CD4-positive, alpha-beta T cell (primary cell): ENCODE measurements at regions not wholly inside any gene's neighbourhood (a gene's known extent, or its start where the extent isn't known, plus 50 kb on each side); places are given as distances from the start of the nearest gene placed in this dataset.

ENCODE experiments used
- ATAC-seq: fragments of 200-7000 bp; cut with Tn5 transposase; one replicate; pipeline ENCODE4 v1.10.0; 2022; ENCODE audit warnings: mild to moderate bottlenecking; ENCODE audit not compliant: poor library complexity
- CTCF ChIA-PET: fragments of 350-600 bp; sonication (Branson Sonifier 250); formaldehyde crosslinking; loops from one replicate; lab custom pipeline; 2021; ENCODE audit warnings: antibody characterized with exemption, inconsistent platforms; lab: Charles Lee
- POLR2A ChIA-PET: fragments of 350-600 bp; sonication (Branson Sonifier 250); formaldehyde crosslinking; loops from one replicate; lab custom pipeline; 2021; ENCODE audit warnings: antibody characterized with exemption, inconsistent platforms; lab: Charles Lee
- DNase-seq, 14 experiments: peaks; one replicate each; pipeline ENCODE4 v3.0.0-alpha.2; 2013 to 2020; ENCODE audit warnings: mixed read lengths in 2 of 14
- H3K27ac ChIP-seq, 2 donors: one replicate each; pipeline versions ENCODE4 v1.5.1 to v1.7.0; 2013; ENCODE audit warnings: low read length in 2 of 2, low read depth in 1 of 2, mild to moderate bottlenecking in 1 of 2
- H3K27me3 ChIP-seq, 2 experiments: 1 replicate in 1 of 2; 2 replicates in 1 of 2; pipeline versions ENCODE4 v1.6.1 to v1.7.0; 2013; ENCODE audit warnings: low read length in 2 of 2, control low read depth in 1 of 2, mild to moderate bottlenecking in 1 of 2, moderate library complexity in 1 of 2; ENCODE audit not compliant: insufficient read depth in 2 of 2, control insufficient read depth in 1 of 2
- H3K36me3 ChIP-seq: one replicate; pipeline ENCODE4 v1.6.1; 2013; ENCODE audit warnings: low read length, control low read depth; ENCODE audit not compliant: insufficient read depth
- H3K4me1 ChIP-seq: one replicate; pipeline ENCODE4 v1.6.1; 2013; ENCODE audit warnings: low read length, control low read depth; ENCODE audit not compliant: insufficient read depth
- H3K4me3 ChIP-seq: one replicate; pipeline ENCODE4 v1.5.1; 2013; ENCODE audit warnings: mild to moderate bottlenecking, low read length, moderate library complexity
- H3K9me3 ChIP-seq, 2 experiments: 1 replicate in 1 of 2; 2 replicates in 1 of 2; pipeline versions ENCODE4 v1.6.1 to v1.7.0; 2013; ENCODE audit warnings: low read length in 2 of 2, mild to moderate bottlenecking in 2 of 2, control low read depth in 1 of 2, moderate library complexity in 1 of 2; ENCODE audit not compliant: control insufficient read depth in 1 of 2, insufficient read depth in 1 of 2
- H3K27ac Mint-ChIP-seq: one replicate; pipeline ENCODE4 v1.8.0; 2020; ENCODE audit warnings: mixed read lengths
- H3K27me3 Mint-ChIP-seq: one replicate; pipeline ENCODE4 v1.8.0; 2021; ENCODE audit warnings: mixed read lengths
- H3K36me3 Mint-ChIP-seq: one replicate; pipeline ENCODE4 v1.8.0; 2021; ENCODE audit warnings: low read depth, mixed read lengths
- H3K4me1 Mint-ChIP-seq: one replicate; pipeline ENCODE4 v1.8.0; 2021; ENCODE audit warnings: low read depth, mixed read lengths
- H3K4me3 Mint-ChIP-seq: one replicate; pipeline ENCODE4 v1.8.0; 2020; ENCODE audit warnings: mild to moderate bottlenecking, mixed read lengths
- H3K9me3 Mint-ChIP-seq: one replicate; pipeline ENCODE4 v1.8.0; 2020; ENCODE audit warnings: mixed read lengths
- intact Hi-C, 2 experiments: fragments of 100-400 bp; cut with DNase I in 1 of 2; cut with micrococcal nuclease in 1 of 2; formaldehyde crosslinking; loops; one replicate each; pipeline versions ENCODE4 v1.15.1 to v1.9.0; 2023 to 2025; cut with DNase I, micrococcal nuclease
- TF ChIP-seq, protein P1 (sequence below): fragments of 200-600 bp; IDR thresholded peaks from one replicate; pipeline ENCODE4 v1.8.0; 2022; ENCODE audit warnings: antibody characterized with exemption, mild to moderate bottlenecking

GRCh38 chr6:120083186-120083585 is 733.6 kb upstream of the MAN1A1 start:
- DNase-seq, result no peak
- Mint-ChIP-seq H3K27me3 (peaks cover 5% of the 10 kb centered on the region), H3K4me1 (no peaks in the 10 kb centered on the region), H3K9me3 (peaks cover 2% of the 10 kb centered on the region), H3K36me3 (no peaks in the 10 kb centered on the region), H3K4me3 (no peak overlapping the region), H3K27ac (no peak overlapping the region)
- intact Hi-C loops, result no loop called here
- ATAC-seq, result no peak
- Histone ChIP-seq H3K36me3 (no peaks in the 10 kb centered on the region), H3K27ac (no peak overlapping the region), H3K27me3 (no peaks in the 10 kb centered on the region), H3K9me3 (no peaks in the 10 kb centered on the region), H3K4me1 (no peaks in the 10 kb centered on the region), H3K4me3 (no peak overlapping the region)
- CTCF ChIA-PET, result no interaction called here
- POLR2A ChIA-PET, result no interaction called here
- TF ChIP-seq, protein P1, sequence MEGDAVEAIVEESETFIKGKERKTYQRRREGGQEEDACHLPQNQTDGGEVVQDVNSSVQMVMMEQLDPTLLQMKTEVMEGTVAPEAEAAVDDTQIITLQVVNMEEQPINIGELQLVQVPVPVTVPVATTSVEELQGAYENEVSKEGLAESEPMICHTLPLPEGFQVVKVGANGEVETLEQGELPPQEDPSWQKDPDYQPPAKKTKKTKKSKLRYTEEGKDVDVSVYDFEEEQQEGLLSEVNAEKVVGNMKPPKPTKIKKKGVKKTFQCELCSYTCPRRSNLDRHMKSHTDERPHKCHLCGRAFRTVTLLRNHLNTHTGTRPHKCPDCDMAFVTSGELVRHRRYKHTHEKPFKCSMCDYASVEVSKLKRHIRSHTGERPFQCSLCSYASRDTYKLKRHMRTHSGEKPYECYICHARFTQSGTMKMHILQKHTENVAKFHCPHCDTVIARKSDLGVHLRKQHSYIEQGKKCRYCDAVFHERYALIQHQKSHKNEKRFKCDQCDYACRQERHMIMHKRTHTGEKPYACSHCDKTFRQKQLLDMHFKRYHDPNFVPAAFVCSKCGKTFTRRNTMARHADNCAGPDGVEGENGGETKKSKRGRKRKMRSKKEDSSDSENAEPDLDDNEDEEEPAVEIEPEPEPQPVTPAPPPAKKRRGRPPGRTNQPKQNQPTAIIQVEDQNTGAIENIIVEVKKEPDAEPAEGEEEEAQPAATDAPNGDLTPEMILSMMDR, result no peak

DNA sequence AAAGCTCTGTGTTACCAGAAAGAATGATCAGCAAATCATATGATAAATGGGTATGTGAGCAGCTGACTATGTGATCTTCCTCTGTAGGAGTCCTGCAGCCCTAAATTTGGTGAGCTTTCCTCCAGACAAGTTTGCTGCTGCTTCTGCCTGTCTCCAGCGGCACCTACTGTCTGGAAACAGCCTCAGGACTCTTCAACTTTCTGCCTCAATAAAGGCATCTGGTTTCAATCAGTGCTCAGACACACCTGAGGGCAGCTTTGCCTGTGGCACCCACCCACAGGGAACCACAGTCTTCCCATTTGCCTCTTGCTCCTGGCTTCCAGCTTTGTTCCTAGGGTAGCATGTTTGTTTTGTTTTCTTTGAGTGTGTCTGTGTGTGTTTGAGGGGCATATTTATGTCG is 727.9 kb upstream of the MAN1A1 start:
- DNase-seq, result no peak
- Mint-ChIP-seq H3K4me3 (no peak overlapping the region), H3K27me3 (no peaks in the 10 kb centered on the region), H3K9me3 (no peaks in the 10 kb centered on the region), H3K4me1 (no peaks in the 10 kb centered on the region), H3K36me3 (no peaks in the 10 kb centered on the region), H3K27ac (no peak overlapping the region)
- no peaks in the 10 kb centered on the region for H3K27me3 ChIP-seq
- H3K4me1 ChIP-seq, result no peaks in the 10 kb centered on the region
- no peak for ATAC-seq
- H3K36me3 ChIP-seq, result no peaks in the 10 kb centered on the region
- ChIA-PET POLR2A (no interaction called here), CTCF (no interaction called here)
- intact Hi-C loops, result no loop called here
- H3K9me3 ChIP-seq, result no peaks in the 10 kb centered on the region
- no peak overlapping the region for H3K4me3 ChIP-seq
- H3K27ac ChIP-seq, result no peak overlapping the region
- TF ChIP-seq, protein P1, result no peak

GRCh38 chr6:120058410-120058809 is 708.8 kb upstream of the MAN1A1 start:
- ChIA-PET POLR2A (no interaction called here), CTCF (no interaction called here)
- H3K4me3 ChIP-seq, result no peak overlapping the region
- intact Hi-C loops, result no loop called here
- Mint-ChIP-seq H3K27ac (no peak overlapping the region), H3K4me1 (no peaks in the 10 kb centered on the region), H3K9me3 (peaks cover 12% of the 10 kb centered on the region), H3K4me3 (no peak overlapping the region), H3K27me3 (no peaks in the 10 kb centered on the region), H3K36me3 (no peaks in the 10 kb centered on the region)
- H3K27me3 ChIP-seq, result no peaks in the 10 kb centered on the region
- no peaks in the 10 kb centered on the region for H3K4me1 ChIP-seq
- no peaks in the 10 kb centered on the region for H3K36me3 ChIP-seq
- H3K9me3 ChIP-seq, result no peaks in the 10 kb centered on the region
- DNase-seq (no peak), ATAC-seq (no peak)
- no peak overlapping the region for H3K27ac ChIP-seq
- TF ChIP-seq, protein P1, result no peak
